Umbilical cord (tissue), 1 donor: ENCODE measurements at regions not wholly inside any gene's neighbourhood (a gene's known extent, or its start where the extent isn't known, plus 50 kb on each side); places are given as distances from the start of the nearest gene placed in this dataset.
"Not testable (repeated sequence)": the region's sequence is repeated elsewhere in the genome, so short reads cannot be mapped to it uniquely, and the experiment has no call there.

Experiments
- DNase-seq: peaks from one replicate; pipeline ENCODE4 v3.0.0-alpha.2; 2015; ENCODE audit warnings: low spot score

DNA sequence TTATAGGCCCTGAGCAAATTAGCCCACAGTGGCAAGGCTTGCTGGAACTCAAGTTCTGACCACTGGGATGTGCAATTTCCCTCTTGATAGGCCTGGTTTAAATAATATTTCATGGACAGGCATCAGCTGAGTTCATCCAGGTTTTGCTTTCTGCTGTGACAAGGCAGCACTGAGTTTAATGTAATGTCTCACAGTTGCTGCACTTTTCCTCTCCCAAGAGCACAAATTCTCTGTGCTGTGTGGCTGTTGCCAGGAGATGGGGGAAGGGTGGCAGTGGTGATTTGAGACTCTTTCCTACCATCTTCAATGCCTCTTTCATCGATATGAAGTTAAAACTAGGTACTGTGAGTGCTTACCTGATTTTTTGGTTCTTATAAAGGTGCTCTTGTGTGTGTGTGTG lies 272.8 kb upstream of the STXBP6 start:
- no peak for DNase-seq

DNA sequence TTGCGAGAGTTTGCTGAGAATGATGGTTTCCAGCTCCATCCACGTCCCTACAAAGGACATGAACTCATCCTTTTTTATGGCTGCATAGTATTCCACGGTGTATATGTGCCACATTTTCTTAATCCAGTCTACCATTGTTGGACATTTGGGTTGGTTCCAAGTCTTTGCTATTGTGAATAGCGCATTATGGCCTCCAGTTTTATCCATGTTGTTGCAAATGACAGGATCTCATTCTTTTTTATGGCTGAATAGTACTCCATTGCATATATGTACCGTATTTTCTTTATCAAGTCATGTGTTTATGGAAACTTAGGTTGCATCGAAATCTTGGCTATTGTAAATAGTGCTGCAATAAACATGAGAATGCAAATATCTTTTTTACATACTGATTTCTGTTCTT lies 266.1 kb upstream of the STXBP6 start:
- DNase-seq, result not testable (repeated sequence)

DNA sequence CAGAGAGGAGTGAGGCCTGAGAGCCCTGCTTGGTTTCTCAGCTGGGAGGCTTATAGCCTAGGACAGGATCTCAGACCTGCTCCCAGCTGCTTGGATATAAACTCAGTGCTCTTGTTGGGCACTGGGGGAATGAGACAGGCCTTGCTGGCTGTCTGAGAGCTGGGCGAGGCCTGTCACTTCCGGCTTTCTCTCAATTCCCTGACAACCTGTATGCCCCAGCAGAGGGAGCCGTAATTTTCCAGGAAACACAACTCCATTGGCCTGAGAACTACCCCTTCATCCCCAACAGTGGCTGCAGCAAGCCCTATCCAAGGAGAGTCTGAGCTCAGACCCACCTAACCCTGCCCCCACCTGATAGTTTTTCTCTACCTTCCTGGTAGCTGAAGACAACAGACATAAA lies 258.3 kb upstream of the STXBP6 start:
- no peak for DNase-seq

- DNase-seq, result no peak
Measured at GRCh38 chr14:25303934-25304333, 254.0 kb upstream of the STXBP6 start.

GRCh38 chr14:25298238-25298637 lies 248.3 kb upstream of the STXBP6 start:
- DNase-seq, result no peak

- DNase-seq, result not testable (repeated sequence)
Measured at GRCh38 chr14:25290154-25290553, 240.2 kb upstream of the STXBP6 start.

DNA sequence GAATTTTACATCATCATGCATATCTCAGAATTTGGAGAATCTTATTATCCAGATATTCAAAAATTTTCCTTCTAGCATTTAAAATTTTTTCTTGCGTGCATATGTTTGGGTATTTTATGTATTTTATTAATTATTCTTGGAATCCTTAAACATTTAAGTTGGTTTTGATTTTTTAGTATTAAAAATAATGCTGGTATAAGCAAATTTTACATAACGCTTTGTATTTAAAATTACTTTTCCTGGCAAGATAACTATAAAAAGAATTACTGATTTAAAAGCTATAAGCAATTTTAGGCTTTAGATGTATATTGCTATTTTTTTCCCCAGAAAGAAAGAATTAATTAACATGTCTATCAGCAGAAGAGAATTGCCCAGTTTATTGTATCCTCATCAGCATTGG lies 224.6 kb upstream of the STXBP6 start:
- no peak for DNase-seq

GRCh38 chr14:25267186-25267585 lies 217.2 kb upstream of the STXBP6 start:
- no peak for DNase-seq

DNA sequence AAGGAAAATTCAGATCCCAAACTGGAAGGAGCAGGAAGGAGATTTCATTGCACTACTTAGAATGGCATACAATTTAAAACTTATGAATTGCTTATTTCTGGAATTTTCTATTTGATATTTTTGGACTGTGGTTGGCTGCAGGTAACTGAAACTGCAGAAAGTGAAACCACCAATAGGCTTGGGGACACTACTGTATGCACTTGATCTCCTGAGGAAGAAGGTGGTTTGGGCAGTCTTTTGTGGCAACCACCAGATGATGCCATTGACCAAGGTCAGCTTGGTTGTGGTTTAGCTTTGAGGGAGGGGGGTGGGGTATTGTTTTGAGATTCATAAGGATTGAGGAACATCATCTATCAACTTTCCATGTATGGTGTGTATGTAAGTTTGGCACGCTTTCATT lies 209.5 kb upstream of the STXBP6 start:
- DNase-seq, result no peak

DNA sequence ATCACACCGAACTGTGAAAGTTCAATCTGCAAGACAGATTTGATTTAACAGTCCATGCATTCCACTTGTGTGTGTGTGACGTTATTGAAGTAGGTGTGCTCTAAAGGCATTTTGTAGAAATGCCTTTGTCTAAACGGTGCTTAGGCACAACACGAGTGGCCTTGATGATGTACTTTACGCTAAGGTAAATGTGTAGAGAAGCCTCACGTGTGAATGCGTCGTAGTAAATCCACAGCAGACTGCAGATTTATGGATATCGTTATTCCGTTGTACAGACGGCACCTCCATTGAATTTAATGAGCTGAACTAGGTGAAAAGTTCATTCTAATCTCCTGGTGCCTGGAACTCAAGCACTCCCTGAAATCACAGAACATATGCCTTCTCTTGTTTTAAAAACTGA lies 202.8 kb upstream of the STXBP6 start:
- DNase-seq, result no peak

- DNase-seq, result no peak
Measured at GRCh38 chr14:25250516-25250915, 200.6 kb upstream of the STXBP6 start.

GRCh38 chr14:25247609-25248008 lies 197.7 kb upstream of the STXBP6 start:
- no peak for DNase-seq

GRCh38 chr14:25246751-25247150 lies 196.8 kb upstream of the STXBP6 start:
- DNase-seq, result no peak

GRCh38 chr14:25239170-25239569 lies 189.2 kb upstream of the STXBP6 start:
- DNase-seq, result no peak

DNA sequence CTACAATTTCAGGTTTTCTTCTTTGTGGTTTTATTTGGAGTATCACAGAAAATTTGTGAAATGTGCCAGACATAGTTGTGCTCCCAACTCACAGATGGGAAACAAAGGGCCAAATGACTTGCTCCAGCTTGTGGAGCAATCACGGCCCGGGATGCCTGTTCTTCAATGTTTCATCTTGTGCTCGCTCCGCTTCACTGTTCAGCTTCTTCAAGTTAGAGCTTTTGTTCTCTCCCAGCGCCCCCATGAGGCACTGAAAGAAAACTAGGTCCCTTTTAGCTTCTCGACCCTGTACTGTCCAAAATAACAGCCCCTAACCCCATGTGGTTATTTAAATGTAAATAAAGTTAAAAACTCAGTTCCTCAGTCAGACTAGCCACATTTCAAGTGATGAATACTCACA lies 187.9 kb upstream of the STXBP6 start:
- peak; percentile 56 for DNase-seq

DNA sequence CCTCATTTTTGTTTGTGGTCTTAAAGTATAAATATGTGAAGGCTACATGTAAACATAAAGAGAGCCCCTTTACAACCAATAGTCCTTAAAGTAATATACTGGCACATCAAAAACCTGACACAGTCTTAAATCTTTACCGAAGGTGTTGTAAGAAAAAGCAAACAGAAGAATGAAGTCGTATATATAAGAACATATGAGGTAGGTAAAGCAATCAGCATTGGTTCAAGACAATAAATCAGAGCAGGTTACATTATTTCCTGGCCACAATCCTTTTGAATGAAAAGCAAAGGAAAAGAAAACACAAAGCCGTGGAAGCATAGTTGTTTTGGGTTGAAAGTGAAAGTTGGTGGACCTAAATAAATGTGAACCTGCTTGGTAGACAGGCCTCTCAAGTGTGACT lies 183.7 kb upstream of the STXBP6 start:
- DNase-seq, result no peak

DNA sequence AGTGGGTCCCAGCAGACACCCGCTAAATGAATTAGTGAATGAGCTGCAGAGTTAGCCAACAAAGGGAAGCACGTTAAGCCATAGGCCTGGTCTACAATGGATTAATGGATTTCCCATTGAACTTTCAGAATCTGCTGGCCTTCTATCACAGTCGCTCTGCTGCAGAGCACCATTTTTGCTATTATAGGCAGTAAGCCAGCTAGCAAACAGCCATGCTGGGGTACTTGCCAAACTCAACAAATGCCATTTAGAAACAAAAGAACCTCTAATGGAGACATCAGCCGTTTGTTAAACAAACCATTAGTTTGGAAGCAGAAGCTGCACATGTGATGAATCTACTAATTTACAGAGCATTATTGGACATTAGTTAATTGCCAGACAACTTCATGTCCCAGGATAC lies 181.1 kb upstream of the STXBP6 start:
- DNase-seq, result no peak

GRCh38 chr14:25226214-25226613 lies 176.3 kb upstream of the STXBP6 start:
- no peak for DNase-seq

GRCh38 chr14:25222256-25222655 lies 172.3 kb upstream of the STXBP6 start:
- DNase-seq, result no peak

GRCh38 chr14:25220514-25220913 lies 170.6 kb upstream of the STXBP6 start:
- DNase-seq, result no peak

DNA sequence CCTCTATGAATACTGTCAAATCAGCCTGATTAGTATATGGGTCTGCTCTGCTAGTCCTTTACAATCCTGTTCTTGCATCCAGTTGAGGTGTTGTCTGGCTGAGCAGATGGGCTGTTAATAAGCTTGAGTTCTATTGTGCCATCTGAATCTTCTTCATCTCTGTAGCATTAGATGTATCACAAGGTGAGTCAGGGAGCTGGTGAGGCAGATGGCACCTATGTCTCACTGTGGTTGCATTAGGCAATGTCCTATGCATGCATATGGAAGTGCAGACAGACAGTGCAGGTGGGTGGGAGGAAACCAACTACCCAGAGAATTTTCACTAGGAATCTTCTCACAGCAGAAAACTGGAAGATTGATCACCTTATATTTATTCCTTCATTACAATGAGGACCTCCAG lies 165.7 kb upstream of the STXBP6 start:
- no peak for DNase-seq

DNA sequence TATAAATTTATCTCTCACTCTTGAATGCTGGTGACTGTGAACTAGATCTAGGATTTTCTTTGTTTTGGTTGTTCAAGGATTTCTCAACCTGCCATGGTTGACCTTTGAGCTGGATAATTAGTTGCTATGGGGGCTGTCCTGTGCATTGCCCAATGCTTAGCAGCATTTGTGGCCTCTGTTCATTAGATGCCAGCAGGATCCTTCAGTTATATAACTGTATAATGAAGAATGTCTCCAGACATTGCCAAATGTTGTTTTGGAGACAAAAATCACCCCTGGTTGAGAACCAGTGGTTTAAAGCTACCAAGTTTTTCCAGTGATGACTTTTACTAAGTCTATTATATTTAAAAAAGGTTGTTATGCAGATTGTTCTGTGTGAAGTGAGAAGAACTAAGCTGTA lies 147.9 kb upstream of the STXBP6 start:
- DNase-seq, result no peak

GRCh38 chr14:25180221-25180620 lies 130.3 kb upstream of the STXBP6 start:
- no peak for DNase-seq

GRCh38 chr14:25178255-25178654 lies 128.3 kb upstream of the STXBP6 start:
- no peak for DNase-seq
